Hindlimb muscle (tissue), 1 donor: ENCODE measurements at regions not wholly inside any gene's neighbourhood (a gene's known extent, or its start where the extent isn't known, plus 50 kb on each side); places are given as distances from the start of the nearest gene placed in this dataset.
"Not testable (repeated sequence)": the region's sequence is repeated elsewhere in the genome, so short reads cannot be mapped to it uniquely, and the experiment has no call there.

Experiments used
- DNase-seq: peaks from one replicate; pipeline ENCODE4 v3.0.0-alpha.2; 2013

DNA sequence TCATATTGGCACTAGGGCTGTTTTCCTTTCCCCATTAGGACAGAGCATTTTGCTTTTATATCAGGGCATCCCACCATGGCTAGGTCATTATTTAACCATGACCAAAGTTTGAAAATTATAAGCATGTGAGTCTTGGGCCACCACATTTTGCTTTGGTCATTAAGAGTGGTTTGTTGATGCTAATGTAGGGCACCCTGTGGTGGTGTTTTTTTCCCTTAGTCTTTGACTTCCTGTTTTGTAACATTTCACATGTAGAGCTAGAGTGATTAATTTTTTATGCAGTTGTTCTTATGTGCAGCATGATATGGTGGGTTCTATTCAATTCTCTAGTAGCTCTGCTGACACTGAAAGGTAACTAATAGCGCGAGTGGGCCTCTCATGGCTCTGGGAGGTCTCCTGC, 249.6 kb upstream of the ROBO1 start:
- DNase-seq: no peak

DNA sequence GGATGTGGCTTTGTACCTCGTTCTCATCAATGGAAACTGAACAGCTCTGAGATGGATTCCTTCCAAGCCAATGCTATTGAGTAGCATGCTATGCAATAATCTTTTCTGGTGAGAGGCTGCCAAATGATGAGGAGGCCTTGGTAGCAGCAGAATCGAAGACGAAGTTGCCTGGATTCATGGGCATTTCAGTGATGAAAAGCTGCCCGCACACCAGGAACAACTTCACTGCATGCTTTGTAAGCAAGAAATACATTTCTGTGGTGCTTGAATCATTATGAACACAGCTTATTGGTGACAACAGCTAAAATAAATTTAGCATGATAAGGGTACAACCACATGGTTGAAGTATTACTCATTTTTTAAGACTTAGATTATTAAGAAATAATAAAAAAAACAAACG, 246.8 kb upstream of the ROBO1 start:
- DNase-seq: no peak

DNA sequence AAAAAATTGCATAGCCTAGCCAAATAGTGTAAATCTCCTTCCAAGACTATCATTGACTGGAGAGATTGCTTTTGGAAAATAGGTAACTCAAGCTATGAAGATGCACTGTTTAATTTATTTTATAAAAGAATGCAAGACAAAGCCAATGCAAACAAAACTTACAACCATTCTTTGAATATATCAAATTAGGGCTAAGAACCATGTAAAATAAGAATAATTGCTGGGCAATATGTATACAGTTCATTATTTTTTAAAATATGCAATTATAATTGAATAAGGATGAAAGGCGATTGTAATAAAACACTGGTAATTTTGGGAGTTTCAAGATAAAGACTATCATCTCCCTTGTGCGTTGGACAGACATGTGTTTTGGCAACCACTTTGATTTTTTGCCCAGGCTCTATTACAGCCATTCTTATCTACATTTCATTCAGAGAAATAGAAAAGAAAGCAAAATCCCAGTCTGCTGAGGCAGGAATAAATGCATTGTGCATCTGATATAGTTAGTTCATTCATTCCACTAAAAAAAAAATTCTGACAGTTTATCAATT, 242.3 kb upstream of the ROBO1 start:
- no peak for DNase-seq

DNA sequence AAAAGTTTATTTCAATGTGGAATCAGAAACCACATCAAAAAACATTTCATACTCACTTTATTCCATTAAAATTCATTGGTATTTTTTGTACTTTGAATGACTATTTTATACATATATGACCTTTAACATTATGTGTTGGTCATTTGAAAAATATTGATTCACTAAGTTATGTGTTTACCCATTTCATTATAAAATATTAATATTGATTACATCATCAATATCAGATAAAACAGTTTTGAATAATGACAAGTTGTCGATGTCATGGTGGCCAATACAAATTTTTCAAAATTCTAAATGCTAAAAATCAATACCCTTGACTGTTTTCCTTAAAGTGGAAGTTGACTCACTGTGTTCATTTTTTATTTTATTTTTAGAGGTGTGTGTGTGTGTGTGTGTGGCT, 239.7 kb upstream of the ROBO1 start:
- no peak for DNase-seq

DNA sequence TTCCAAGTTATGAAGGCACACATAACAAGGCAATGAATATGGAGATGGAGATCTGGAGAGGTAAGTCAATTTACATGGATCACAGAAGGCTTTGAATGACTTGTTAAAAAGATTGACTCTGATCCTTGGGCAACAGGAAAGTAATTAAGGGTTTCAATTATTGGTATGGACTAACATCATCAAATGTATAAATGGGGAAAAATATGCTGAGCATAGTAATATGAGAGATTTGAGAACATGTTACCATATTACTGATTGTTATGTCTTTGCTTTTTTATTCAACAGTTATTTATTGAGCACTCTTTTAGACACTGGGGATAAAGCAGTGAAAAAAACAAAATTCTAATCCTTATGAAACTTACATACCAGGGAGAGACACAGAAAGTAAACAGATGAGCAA, 238.5 kb upstream of the ROBO1 start:
- DNase-seq: no peak

DNA sequence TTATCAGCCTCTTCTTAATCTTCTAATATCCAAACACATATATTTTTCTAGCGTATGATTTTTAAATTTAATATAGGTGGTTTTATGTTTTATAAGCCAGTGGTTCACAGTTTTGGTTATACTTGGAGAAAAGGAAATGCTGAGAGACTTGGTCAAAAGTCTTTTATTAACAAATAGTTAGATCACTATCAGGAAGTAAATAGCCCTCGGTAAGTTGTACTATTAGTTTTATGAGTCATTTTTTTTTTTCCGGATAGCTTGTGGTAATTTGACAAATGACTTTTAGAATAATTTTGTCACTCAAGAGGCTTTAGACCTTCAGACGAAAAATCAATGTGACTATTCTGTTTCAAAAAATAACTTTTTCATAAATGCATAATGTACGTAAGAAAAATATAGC, 232.2 kb upstream of the ROBO1 start:
- DNase-seq: no peak

DNA sequence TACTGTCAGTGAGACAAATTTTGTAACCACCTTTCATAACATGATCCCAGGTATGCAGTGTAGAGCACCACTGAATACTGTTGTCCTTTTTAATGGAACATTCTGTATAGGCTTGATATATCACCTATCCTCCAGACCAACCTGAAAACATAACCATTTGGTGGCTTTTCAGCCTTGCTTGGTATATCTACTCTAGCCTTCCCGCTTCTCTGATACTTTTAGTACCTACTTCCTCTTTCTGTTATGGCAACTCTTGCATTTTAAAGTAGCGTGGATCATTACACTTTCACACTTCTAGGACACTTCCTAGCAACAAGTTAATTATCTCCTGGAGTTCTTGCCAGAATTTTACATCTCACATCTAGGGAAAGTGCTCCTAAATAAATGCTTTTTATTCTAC, 226.6 kb upstream of the ROBO1 start:
- no peak for DNase-seq

DNA sequence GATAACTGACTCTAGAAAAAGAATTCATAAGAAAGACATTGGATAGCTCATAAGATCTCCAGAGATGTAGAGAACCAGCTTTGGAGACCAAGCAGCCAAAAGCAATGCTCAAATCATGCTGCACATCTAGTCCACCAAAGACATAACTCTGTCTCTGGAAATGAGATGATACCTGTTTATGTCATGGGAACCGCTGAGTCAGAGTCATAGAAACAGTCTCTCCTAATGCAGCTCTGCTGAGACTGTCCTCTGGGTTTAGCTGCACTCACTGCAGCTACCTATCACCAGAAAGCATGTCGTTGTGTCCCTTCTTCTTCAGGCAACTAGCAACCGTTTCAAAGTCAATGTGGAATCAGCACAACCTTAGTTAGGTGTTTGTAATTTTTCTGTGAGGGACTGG, 218.5 kb upstream of the ROBO1 start:
- no peak for DNase-seq

DNA sequence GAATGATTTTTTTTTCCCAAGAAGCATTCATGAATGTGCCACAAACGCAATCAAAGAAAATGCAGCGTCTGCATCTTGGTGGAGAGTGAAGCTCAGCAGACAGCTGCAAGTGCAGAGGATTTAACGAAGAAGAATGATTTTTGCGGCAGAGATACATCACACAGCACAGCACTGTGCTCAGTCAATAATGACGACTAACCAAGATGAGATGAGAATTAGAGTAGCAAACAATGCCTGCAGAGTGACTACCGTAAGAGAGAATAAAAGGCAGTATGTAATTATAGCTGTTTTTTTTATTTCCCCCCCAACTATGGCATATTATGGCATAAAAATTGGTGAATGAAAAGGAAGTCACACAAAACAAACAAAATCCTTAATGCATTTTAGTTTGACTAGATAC, 218.0 kb upstream of the ROBO1 start:
- DNase-seq: no peak

DNA sequence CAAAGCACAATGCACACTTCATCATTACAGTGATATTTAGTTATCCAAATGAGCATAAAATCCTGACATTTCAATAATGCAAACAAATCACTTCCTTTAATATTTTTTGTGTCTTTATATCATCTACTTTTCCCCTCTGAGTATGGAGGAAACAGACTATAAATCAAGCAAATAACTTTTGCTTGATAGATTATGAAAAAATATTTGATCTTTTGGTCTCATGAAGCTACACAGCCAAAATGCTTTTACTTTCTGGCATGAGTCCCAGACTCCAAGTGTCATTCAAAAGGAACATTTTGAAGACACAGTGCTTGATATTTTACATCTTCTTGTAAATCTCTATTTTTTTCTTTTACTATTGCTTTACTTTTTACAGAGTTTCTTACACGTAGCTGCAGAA, 215.3 kb upstream of the ROBO1 start:
- no peak for DNase-seq

DNA sequence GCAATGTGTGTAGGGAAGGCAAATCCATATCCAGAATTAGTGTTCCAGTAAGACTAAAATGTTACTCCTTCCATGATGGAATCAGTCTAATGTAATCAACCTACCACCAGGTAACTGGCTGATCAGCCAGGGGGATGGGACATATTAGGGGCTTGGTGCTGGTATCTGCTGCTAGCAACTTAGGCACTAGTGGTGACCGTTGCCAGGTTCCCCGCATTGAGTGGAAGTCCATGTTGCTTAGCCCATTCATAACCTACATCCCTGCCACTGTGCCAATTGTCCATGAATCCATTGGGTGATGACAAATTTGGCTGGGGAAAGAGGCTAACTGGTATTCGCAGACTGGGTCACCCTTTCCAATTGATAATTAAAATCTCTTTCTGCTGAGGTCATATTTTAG, 212.2 kb upstream of the ROBO1 start:
- DNase-seq: no peak

DNA sequence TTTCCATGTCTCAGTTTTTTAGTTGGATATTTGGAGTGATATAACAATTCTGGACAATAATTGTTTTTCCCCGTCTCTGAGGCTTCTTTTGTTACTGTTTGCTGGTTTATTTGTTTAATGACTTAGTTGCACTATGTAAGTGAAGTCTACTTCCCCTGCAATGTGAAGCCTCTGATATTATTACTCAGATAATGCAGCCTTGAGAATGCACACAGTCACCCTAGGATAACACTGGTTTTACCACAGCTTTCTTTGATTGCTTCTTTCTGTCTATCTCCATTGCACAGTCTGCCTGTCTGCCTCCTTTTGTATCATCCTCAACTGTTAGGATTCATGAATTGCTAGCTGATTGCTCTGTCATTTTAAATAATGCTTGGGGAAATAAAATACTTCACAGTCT, 208.7 kb upstream of the ROBO1 start:
- no peak for DNase-seq

DNA sequence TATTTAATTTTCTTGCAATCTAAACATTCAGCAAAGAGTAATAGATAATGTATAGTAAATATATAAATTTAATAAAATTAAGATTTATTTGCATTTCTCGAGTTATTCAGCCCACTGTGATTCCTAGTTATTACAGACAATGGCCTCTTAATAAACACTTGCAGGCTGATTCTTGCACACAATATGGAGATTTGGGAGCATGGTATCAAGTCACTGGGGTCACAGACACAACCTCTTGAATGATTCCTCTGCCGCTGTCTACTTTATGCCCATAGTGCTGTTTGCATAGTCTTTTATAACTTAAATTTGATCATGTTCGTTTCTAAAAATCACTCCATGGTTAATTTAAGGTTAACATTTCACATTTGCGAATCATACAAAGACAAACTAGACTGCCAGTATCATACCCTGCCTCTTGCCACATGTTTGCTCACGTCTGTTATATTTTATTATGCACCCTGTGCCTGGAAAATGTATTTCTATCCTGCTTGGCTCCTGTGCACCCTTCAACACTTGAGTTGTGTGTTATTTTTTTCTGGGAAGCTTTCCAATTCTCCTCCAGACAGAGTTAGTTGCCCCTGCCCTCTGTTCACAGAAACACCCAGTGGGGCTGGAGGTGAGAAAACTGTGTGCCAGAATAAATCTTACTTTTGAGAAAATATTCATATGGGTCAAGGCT, 206.3 kb upstream of the ROBO1 start:
- no peak for DNase-seq

DNA sequence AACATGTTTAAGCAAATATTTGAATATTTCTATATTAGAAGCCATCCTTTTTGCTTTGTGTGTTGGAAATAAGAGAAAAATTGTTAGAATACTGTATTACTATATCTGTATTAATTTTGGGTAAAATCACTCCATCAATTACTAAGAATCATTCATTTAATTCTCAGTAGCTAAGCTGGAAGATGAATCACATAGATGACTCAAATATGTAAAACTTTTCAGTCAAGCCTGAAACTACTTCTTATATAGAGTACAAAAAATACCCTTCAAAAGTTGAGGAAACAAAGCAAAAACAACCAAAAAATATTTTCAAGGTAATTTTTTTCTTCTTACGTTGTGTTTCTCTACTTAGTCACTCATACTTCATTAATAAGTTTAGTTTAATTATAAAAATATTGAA, 205.7 kb upstream of the ROBO1 start:
- DNase-seq: no peak

DNA sequence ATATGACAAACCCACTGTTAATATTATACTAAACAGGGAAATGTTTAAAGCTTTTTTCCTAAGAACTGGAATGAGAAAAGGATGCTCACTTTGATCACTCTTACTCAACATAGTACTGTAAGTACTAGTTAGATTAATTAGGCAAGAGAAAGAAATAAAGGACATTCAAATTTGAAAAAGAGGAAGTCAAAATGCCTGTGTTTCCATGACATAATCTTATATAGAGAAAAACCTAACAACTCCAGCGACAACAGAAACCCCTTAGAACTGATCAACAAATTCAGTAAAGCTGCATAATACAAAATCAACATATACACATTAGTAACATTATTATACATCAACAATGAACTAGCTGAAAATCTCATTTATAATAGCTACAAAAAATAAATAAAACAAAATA, 200.6 kb upstream of the ROBO1 start:
- no peak for DNase-seq

DNA sequence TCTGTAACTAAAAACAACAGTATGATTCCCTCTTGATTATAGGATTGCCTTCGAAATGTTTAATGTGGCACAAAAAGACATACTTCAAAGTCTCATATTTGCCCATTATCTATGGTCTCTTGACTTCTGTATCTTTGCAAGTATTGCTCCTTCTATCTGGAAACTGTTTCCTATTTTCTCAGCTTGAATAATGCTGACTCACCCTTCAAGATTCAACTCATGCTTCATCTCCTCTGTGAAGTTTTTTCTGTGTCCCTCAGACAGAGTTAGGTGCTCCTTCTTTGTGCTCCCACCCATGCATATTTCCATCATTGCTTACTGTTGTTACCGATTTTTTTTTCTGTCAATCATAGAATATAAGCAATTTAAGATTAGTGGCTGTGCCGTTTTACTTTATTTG, 192.8 kb upstream of the ROBO1 start:
- DNase-seq: no peak

DNA sequence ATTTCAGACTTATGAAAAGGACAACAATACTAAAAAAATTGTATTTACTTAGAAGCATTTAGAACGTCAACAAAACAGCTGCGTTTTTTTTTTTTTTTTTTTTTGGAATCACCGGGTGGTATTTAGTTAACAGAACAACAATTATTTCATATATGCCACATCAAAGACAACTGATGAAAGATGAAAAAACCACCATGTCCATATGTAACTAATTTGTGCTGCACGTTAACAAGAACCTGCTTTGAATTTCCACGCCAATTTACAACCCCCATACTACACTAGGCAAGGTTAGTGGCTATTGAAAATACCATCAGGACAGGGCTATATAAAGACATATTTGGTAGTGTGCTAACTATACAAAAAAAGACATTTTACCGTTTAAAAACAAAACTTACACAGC, 189.3 kb upstream of the ROBO1 start:
- no peak for DNase-seq

DNA sequence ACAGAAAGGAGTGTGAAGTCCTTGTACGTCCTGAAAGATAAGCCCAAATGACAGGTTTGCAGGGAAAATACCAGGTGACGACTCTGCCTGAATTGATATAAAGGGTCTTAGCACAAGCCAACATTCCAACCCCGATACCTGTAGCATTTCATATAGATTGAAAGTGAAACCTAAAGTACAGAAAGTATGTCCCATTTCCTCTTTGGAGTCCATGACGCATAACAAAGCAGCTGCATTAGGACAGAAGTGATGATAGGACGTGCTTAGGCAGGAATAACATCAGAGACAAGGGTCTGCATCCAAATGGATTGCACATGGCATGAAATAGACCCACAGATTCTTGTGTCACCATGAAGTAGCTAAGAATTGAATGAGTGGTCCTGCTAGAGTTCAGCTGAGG, 187.0 kb upstream of the ROBO1 start:
- DNase-seq: no peak

DNA sequence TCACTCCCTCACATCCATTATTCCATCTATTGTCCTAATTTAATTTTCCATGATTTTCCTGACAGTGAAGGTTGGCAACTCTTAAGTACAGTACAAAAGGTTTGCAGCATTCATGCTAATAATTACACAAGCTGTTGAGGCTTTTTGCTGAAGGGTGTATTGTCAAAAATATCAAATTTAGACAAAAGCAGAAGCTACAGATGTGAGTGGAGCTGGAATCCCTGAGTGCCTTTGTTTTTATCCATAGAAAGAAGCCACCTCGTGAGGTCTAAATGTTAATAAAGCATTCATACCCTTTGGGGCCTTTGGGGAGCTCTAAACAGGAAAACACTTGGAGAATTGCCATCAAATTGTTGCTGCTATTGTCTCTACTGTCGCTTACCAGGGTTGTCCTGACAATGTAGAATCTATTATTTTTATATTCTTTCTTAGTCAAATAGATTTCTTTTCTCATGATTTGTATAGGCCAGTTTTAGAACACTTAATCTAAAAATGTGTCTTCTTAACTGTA, 185.8 kb upstream of the ROBO1 start:
- no peak for DNase-seq

DNA sequence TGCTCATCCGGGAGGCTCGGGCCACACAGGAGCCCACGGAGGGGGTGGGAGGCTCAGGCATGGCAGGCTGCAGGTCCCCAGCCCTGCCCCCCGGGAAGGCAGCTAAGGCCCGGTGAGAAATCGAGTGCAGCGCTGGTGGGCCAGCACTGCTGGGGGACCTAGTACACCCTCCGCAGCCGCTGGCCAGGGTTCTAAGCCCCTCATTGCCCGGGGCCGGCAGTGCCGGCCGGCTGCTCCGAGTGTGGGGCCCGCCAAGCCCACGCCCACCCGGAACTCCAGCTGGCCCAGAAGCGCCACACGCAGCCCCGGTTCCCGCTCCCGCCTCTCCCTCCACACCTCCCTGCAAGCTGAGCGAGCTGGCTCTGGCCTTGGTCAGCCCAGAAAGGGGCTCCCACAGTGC, 183.6 kb upstream of the ROBO1 start:
- DNase-seq: not testable (repeated sequence)

DNA sequence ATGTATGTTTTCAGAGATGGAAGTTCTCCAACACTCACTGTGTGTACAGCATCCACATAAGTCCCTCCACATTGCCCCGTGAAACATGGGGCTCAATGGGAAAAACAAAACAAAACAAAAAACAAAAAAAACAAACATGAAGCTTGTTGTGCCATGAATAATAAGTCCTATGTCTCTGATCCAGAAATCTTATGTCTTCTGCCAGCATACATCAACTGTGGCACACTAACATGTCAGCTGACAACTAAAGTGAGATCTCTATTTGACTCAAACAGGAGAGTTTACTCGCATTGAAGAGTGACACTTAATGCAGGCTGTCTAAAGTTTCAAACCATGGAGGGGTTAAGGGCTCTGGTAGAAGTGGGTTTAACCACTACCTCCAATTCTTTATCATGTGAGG, 180.2 kb upstream of the ROBO1 start:
- DNase-seq: no peak

DNA sequence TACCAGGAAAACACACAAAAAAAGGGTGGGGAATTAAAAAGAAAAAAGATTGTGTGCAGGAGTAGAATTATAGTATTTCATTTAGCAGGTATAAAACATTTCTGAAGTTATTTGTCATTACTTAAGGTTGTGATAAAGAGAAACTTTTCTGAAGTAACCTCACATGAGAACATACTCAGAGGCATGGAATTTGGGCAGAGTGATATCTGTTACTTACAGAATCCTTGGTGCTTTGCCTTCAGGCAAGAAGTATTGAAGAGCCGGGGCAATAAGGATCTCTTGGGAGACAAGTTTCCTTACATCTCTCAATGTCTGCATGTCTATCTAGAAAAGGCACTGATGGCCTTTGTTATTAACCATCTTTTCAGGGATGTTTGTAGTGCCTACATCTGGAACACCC, 179.7 kb upstream of the ROBO1 start:
- no peak for DNase-seq

DNA sequence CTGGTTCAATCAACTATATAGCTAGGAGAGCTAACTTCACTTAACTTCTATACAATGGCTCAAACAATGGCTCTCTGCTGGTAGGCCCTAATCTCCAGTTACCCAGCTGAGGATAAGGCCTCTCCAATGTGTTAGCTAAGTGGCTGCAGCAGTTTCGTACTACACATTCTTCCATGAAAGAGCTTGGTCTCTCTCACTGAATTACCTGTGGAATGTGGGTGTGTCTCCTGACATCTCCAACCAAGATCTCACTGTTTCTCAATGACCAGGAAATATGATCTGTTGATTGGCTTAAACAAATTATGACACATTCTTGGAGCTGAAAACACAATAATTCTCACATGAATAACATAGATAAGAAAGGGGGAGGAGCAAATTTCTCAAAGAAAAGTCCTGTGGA, 169.8 kb upstream of the ROBO1 start:
- DNase-seq: no peak

DNA sequence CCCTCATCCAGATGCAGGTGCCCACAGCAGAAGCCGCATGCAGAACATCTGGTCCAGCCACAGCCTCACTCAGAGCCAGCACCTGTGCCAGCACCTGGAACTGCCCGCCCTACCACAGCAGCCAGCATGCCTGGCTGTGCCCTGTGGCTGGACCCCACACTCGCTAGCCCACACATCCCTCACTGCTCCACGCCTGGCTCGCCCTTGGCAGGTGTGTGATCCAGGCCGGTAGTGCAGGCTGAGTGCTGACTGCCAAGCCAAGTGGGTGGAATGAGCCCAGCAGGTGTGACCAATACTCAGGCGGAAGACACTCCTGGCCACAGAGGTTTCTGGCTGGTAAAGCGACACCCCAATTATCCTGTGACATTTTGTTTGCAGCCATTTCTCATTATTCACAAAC, 162.4 kb upstream of the ROBO1 start:
- DNase-seq: no peak
